Thoracic aorta (tissue), 2 donors: ENCODE measurements at regions not wholly inside any gene's neighbourhood (a gene's known extent, or its start where the extent isn't known, plus 50 kb on each side); places are given as distances from the start of the nearest gene placed in this dataset.

Experiments used
- ATAC-seq: fragments of 150-250 bp; one replicate; pipeline ENCODE4 v1.8.0; 2017; ENCODE audit warnings: low read depth; ENCODE audit not compliant: insufficient number of reproducible peaks, low FRiP score
- DNase-seq: peaks from one replicate; pipeline ENCODE4 v3.0.0-alpha.2; 2020; ENCODE audit warnings: low spot score
- H3K27ac ChIP-seq, 2 donors: fragments of 200-600 bp; sonication (generic); 1 replicate in 1 of 2; 2 replicates in 1 of 2; pipeline ENCODE4 v1.5.1; 2016; ENCODE audit warnings: mild to moderate bottlenecking in 2 of 2, moderate library complexity in 2 of 2
- H3K27me3 ChIP-seq: fragments of 200-600 bp; sonication (generic); replicated peaks from 2 replicates; pipeline ENCODE4 v1.6.0; 2016; ENCODE audit warnings: mild to moderate bottlenecking; ENCODE audit not compliant: insufficient read depth
- H3K36me3 ChIP-seq: fragments of 200-600 bp; sonication (generic); one replicate; pipeline ENCODE4 v1.5.1; 2016
- H3K4me1 ChIP-seq, 2 donors: fragments of 200-600 bp; sonication (generic); 1 replicate in 1 of 2; 2 replicates in 1 of 2; pipeline versions ENCODE4 v1.5.1 to v1.6.0; 2016; ENCODE audit warnings: low read depth in 2 of 2, mild to moderate bottlenecking in 1 of 2; ENCODE audit not compliant: control insufficient read depth in 1 of 2
- H3K4me3 ChIP-seq: fragments of 200-600 bp; sonication (generic); 2 replicates; pipeline ENCODE4 v1.5.1; 2016; ENCODE audit warnings: mild to moderate bottlenecking
- H3K9me3 ChIP-seq: fragments of 200-600 bp; sonication (generic); 2 replicates; pipeline ENCODE4 v1.5.1; 2016
- CTCF ChIP-seq: fragments of 200-600 bp; sonication (generic); IDR thresholded peaks from one replicate; pipeline ENCODE4 v1.5.1; 2019; ENCODE audit warnings: antibody characterized with exemption

- TF ChIP-seq CTCF = no peak
- peaks cover 0 to 26% of the 10 kb centered on the region in 2 donors for H3K4me1 ChIP-seq
- DNase-seq (no peak), ATAC-seq (no peak)
- no peak overlapping the region for H3K27ac ChIP-seq
- no peak overlapping the region for H3K4me3 ChIP-seq
- H3K9me3 ChIP-seq = no peaks in the 10 kb centered on the region
- H3K27me3 ChIP-seq = no peaks in the 10 kb centered on the region
- no peaks in the 10 kb centered on the region for H3K36me3 ChIP-seq
These were observed 95.1 kb downstream of the METRNL start for GRCh38 chr17:83174362-83175118.

- no peaks in the 10 kb centered on the region for H3K36me3 ChIP-seq
- peaks cover 0 to 30% of the 10 kb centered on the region in 2 donors for H3K4me1 ChIP-seq
- H3K4me3 ChIP-seq = no peak overlapping the region
- H3K9me3 ChIP-seq = no peaks in the 10 kb centered on the region
- ATAC-seq (no peak), DNase-seq (no peak)
- no peak overlapping the region for H3K27ac ChIP-seq
- no peaks in the 10 kb centered on the region for H3K27me3 ChIP-seq
- TF ChIP-seq CTCF = no peak
These were observed 95.9 kb downstream of the METRNL start for GRCh38 chr17:83175119-83175821.

GRCh38 chr17:83175822-83176622 is 96.6 kb downstream of the METRNL start:
- ATAC-seq = no peak
- no peaks in the 10 kb centered on the region for H3K9me3 ChIP-seq
- H3K27me3 ChIP-seq = no peaks in the 10 kb centered on the region
- no peaks in the 10 kb centered on the region for H3K36me3 ChIP-seq
- TF ChIP-seq CTCF = no peak
- no peak overlapping the region for H3K4me3 ChIP-seq
- no peak overlapping the region for H3K27ac ChIP-seq
- peaks cover 0 to 30% of the 10 kb centered on the region in 2 donors for H3K4me1 ChIP-seq
- no peak for DNase-seq

- no peak for DNase-seq
- Histone ChIP-seq H3K4me1 (peaks cover 0 to 30% of the 10 kb centered on the region in 2 donors), H3K4me3 (no peak overlapping the region)
These were observed 97.5 kb downstream of the METRNL start for GRCh38 chr17:83176623-83177583.

More at GRCh38 chr17:83176623-83177583, 97.5 kb downstream of the METRNL start:
- Histone ChIP-seq H3K9me3 (no peaks in the 10 kb centered on the region), H3K27me3 (no peaks in the 10 kb centered on the region), H3K36me3 (no peaks in the 10 kb centered on the region), H3K27ac (no peak overlapping the region)
- ATAC-seq = no peak
- no peak for TF ChIP-seq CTCF
